ENCODE measurements at regions not wholly inside any gene's neighbourhood (a gene's known extent, or its start where the extent isn't known, plus 50 kb on each side); places are given as distances from the start of the nearest gene placed in this dataset.

DNA sequence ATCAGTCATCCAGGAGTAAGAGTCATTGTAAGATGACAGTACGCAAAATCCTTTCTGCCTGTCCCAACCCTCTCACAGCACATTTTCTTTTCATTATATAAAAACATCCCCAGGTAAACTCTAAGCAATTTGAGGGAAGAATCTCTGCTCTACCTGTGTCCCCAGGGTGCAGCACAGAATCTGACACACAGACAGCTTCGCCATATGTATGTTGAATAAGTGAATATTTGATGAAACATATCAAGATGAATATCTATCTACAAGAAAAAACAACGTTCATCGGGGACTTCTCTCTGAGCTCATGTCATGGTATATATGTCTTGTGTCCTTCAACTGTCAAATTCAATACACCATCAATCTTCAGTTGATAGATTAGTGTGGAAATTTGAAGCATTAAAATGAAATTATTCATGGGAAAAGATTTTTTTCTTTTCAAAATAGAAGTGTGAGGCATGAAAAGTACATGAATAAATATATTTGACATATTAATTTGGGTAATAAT, 94.5 kb upstream of the KYNU start:
- no peak overlapping the region for H3K27ac Mint-ChIP-seq
- TF ChIP-seq, protein P1, sequence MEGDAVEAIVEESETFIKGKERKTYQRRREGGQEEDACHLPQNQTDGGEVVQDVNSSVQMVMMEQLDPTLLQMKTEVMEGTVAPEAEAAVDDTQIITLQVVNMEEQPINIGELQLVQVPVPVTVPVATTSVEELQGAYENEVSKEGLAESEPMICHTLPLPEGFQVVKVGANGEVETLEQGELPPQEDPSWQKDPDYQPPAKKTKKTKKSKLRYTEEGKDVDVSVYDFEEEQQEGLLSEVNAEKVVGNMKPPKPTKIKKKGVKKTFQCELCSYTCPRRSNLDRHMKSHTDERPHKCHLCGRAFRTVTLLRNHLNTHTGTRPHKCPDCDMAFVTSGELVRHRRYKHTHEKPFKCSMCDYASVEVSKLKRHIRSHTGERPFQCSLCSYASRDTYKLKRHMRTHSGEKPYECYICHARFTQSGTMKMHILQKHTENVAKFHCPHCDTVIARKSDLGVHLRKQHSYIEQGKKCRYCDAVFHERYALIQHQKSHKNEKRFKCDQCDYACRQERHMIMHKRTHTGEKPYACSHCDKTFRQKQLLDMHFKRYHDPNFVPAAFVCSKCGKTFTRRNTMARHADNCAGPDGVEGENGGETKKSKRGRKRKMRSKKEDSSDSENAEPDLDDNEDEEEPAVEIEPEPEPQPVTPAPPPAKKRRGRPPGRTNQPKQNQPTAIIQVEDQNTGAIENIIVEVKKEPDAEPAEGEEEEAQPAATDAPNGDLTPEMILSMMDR (IDR thresholded peaks at IDR 0.05): no peak
- no peaks in the 10 kb centered on the region for H3K27me3 ChIP-seq (ENCODE audit: control insufficient read depth in 2 of 2, insufficient read depth in 2 of 2, low read length in 2 of 2)

GRCh38 chr2:142781146-142781545, 96.3 kb upstream of the KYNU start:
- Histone ChIP-seq H3K4me3 (replicated peaks in 1 of 3; ENCODE audit: low read depth in 2 of 3, low read length in 3 of 3) (no peak overlapping the region), H3K27me3 (ENCODE audit: control insufficient read depth in 2 of 2, insufficient read depth in 2 of 2, low read length in 2 of 2) (no peaks in the 10 kb centered on the region), H3K79me2 (ENCODE audit: insufficient read depth, low read length) (no peaks in the 10 kb centered on the region), H3K9ac (ENCODE audit: insufficient read depth, low read length, poor library complexity, severe bottlenecking) (no peak overlapping the region), H3K4me1 (ENCODE audit: control insufficient read depth in 1 of 2, insufficient read depth in 2 of 2, low read length in 2 of 2) (no peaks in the 10 kb centered on the region), H3K4me2 (replicated peaks; ENCODE audit: extremely low read depth, low read length, poor library complexity, severe bottlenecking) (no peak overlapping the region), H3K9me3 (replicated peaks in 1 of 2; ENCODE audit: control insufficient read depth in 1 of 2, insufficient read depth in 1 of 2, low read length in 2 of 2) (no peaks in the 10 kb centered on the region), H3K27ac (ENCODE audit: low read depth in 1 of 2, low read length in 2 of 2) (no peak overlapping the region), H4K20me1 (ENCODE audit: insufficient read depth, low read length) (no peaks in the 10 kb centered on the region), H3K36me3 (replicated peaks in 1 of 2; ENCODE audit: control insufficient read depth in 1 of 2, insufficient read depth in 2 of 2, low read length in 2 of 2) (no peaks in the 10 kb centered on the region), H2AFZ (ENCODE audit: insufficient read depth, low read depth, low read length, poor library complexity, severe bottlenecking) (no peak overlapping the region)
- H3K27me3 Mint-ChIP-seq (ENCODE audit: low read depth in 3 of 3): peaks cover 0 to 6% (median 1%) of the 10 kb centered on the region in 3 donors
- TF ChIP-seq, protein P1 (IDR thresholded peaks at IDR 0.05): no peak
- intact Hi-C loops (cut with micrococcal nuclease): no loop called here
- no peak overlapping the region for H3K27ac Mint-ChIP-seq
- peaks cover 0 to 8% (median 3%) of the 10 kb centered on the region in 7 donors for H3K9me3 Mint-ChIP-seq
- H3K4me3 Mint-ChIP-seq: no peak overlapping the region
- WGBS (ENCODE audit: insufficient coverage): no CpG with 5 or more reads among the region's 2 CpGs
- H3K4me1 Mint-ChIP-seq: no peaks in the 10 kb centered on the region
- no peak for DNase-seq
- no peaks in the 10 kb centered on the region for H3K36me3 Mint-ChIP-seq

More for the DNA sequence above, 94.5 kb upstream of the KYNU start:
- WGBS (ENCODE audit: insufficient coverage): no CpG with 5 or more reads among the region's 4 CpGs
- Histone ChIP-seq H3K36me3 (replicated peaks in 1 of 2; ENCODE audit: control insufficient read depth in 1 of 2, insufficient read depth in 2 of 2, low read length in 2 of 2) (no peaks in the 10 kb centered on the region), H3K4me2 (replicated peaks; ENCODE audit: extremely low read depth, low read length, poor library complexity, severe bottlenecking) (no peak overlapping the region), H3K4me3 (replicated peaks in 1 of 3; ENCODE audit: low read depth in 2 of 3, low read length in 3 of 3) (no peak overlapping the region), H3K9me3 (replicated peaks in 1 of 2; ENCODE audit: control insufficient read depth in 1 of 2, insufficient read depth in 1 of 2, low read length in 2 of 2) (no peaks in the 10 kb centered on the region), H3K4me1 (ENCODE audit: control insufficient read depth in 1 of 2, insufficient read depth in 2 of 2, low read length in 2 of 2) (peaks cover 4 to 7% of the 10 kb centered on the region in 2 donors), H4K20me1 (ENCODE audit: insufficient read depth, low read length) (no peaks in the 10 kb centered on the region), H3K9ac (ENCODE audit: insufficient read depth, low read length, poor library complexity, severe bottlenecking) (no peak overlapping the region), H2AFZ (ENCODE audit: insufficient read depth, low read depth, low read length, poor library complexity, severe bottlenecking) (no peak overlapping the region), H3K27ac (ENCODE audit: low read depth in 1 of 2, low read length in 2 of 2) (no peak overlapping the region), H3K79me2 (ENCODE audit: insufficient read depth, low read length) (no peaks in the 10 kb centered on the region)
- H3K4me1 Mint-ChIP-seq: peaks cover 3% of the 10 kb centered on the region
- H3K9me3 Mint-ChIP-seq: peaks cover 0 to 4% (median 0%) of the 10 kb centered on the region in 7 donors
- intact Hi-C loops (cut with micrococcal nuclease): no loop called here
- no peaks in the 10 kb centered on the region for H3K36me3 Mint-ChIP-seq
- H3K27me3 Mint-ChIP-seq (ENCODE audit: low read depth in 3 of 3): peaks cover 0 to 2% (median 1%) of the 10 kb centered on the region in 3 donors
- DNase-seq: no peak
- H3K4me3 Mint-ChIP-seq: no peak overlapping the region
